OCI-LY1 (cell line): ENCODE measurements at regions not wholly inside any gene's neighbourhood (a gene's known extent, or its start where the extent isn't known, plus 50 kb on each side); places are given as distances from the start of the nearest gene placed in this dataset.

Experiments used
- CTCF ChIP-seq: fragments of 200-600 bp; sonication (generic), shearing (Covaris generic); IDR thresholded peaks from 2 replicates; pipeline ENCODE4 v1.5.1; 2017; ENCODE audit warnings: mild to moderate bottlenecking, antibody characterized with exemption, low read length, moderate library complexity, mixed read lengths
- EZH2 ChIP-seq: fragments of 200-600 bp; sonication (generic), shearing (Covaris generic); IDR thresholded peaks from 2 replicates; pipeline ENCODE4 v1.8.0; 2017; ENCODE audit warnings: borderline replicate concordance, mixed run types, mild to moderate bottlenecking, antibody characterized with exemption, low read length, moderate library complexity, mixed read lengths

- no peak for TF ChIP-seq CTCF
- TF ChIP-seq EZH2 = no peak
Observed at GRCh38 chr9:82679472-82679871, 383.5 kb downstream of the RASEF start.
